ENCODE measurements at regions not wholly inside any gene's neighbourhood (a gene's known extent, or its start where the extent isn't known, plus 50 kb on each side); places are given as distances from the start of the nearest gene placed in this dataset.

GRCh38 chr11:122355968-122356367 is 240.0 kb upstream of the BLID start:
- Histone ChIP-seq H3K27me3 (ENCODE audit: low read length) (no peaks in the 10 kb centered on the region), H3K9me3 (ENCODE audit: low read length) (no peaks in the 10 kb centered on the region), H3K9ac (ENCODE audit: low read length) (no peak overlapping the region), H3K4me2 (ENCODE audit: low read depth, low read length, poor library complexity, severe bottlenecking) (no peak overlapping the region), H3K4me3 (ENCODE audit: low read length) (no peak overlapping the region), H3K79me2 (ENCODE audit: low read length) (no peaks in the 10 kb centered on the region), H3K36me3 (ENCODE audit: insufficient read depth, low read length) (no peaks in the 10 kb centered on the region), H3K27ac (ENCODE audit: low read length) (no peak overlapping the region), H3K9me2 (replicated peaks; ENCODE audit: insufficient read depth, low read length) (no peaks in the 10 kb centered on the region), H4K20me1 (ENCODE audit: insufficient read depth, low read depth, low read length) (no peaks in the 10 kb centered on the region), H3K4me1 (ENCODE audit: low read length) (no peaks in the 10 kb centered on the region), H2AFZ (ENCODE audit: low read length) (no peak overlapping the region)
- DNase-seq: no peak

GRCh38 chr11:122354025-122354697 is 238.1 kb upstream of the BLID start:
- DNase-seq: no peak
- no peaks in the 10 kb centered on the region for H3K79me2 ChIP-seq (ENCODE audit: low read length)
- H3K9me3 ChIP-seq (ENCODE audit: low read length): no peaks in the 10 kb centered on the region
- no peak overlapping the region for H3K9ac ChIP-seq (ENCODE audit: low read length)
- H2AFZ ChIP-seq (ENCODE audit: low read length): no peak overlapping the region
- H3K27me3 ChIP-seq (ENCODE audit: low read length): no peaks in the 10 kb centered on the region
- no peaks in the 10 kb centered on the region for H4K20me1 ChIP-seq (ENCODE audit: insufficient read depth, low read depth, low read length)
- no peak overlapping the region for H3K4me3 ChIP-seq (ENCODE audit: low read length)
- H3K9me2 ChIP-seq (replicated peaks; ENCODE audit: insufficient read depth, low read length): no peaks in the 10 kb centered on the region
- H3K4me1 ChIP-seq (ENCODE audit: low read length): no peaks in the 10 kb centered on the region
- H3K4me2 ChIP-seq (ENCODE audit: low read depth, low read length, poor library complexity, severe bottlenecking): no peak overlapping the region
- H3K27ac ChIP-seq (ENCODE audit: low read length): no peak overlapping the region
- H3K36me3 ChIP-seq (ENCODE audit: insufficient read depth, low read length): no peaks in the 10 kb centered on the region

- H3K27me3 ChIP-seq (ENCODE audit: low read length): no peaks in the 10 kb centered on the region
- H3K4me3 ChIP-seq (ENCODE audit: low read length): no peak overlapping the region
- DNase-seq: no peak
- no peaks in the 10 kb centered on the region for H4K20me1 ChIP-seq (ENCODE audit: insufficient read depth, low read depth, low read length)
- no peaks in the 10 kb centered on the region for H3K9me3 ChIP-seq (ENCODE audit: low read length)
- H3K4me1 ChIP-seq (ENCODE audit: low read length): no peaks in the 10 kb centered on the region
- H3K9me2 ChIP-seq (replicated peaks; ENCODE audit: insufficient read depth, low read length): no peaks in the 10 kb centered on the region
- no peaks in the 10 kb centered on the region for H3K36me3 ChIP-seq (ENCODE audit: insufficient read depth, low read length)
- no peak overlapping the region for H3K9ac ChIP-seq (ENCODE audit: low read length)
- H3K4me2 ChIP-seq (ENCODE audit: low read depth, low read length, poor library complexity, severe bottlenecking): no peak overlapping the region
- no peak overlapping the region for H3K27ac ChIP-seq (ENCODE audit: low read length)
- H2AFZ ChIP-seq (ENCODE audit: low read length): no peak overlapping the region
- no peaks in the 10 kb centered on the region for H3K79me2 ChIP-seq (ENCODE audit: low read length)
These were observed 237.5 kb upstream of the BLID start for GRCh38 chr11:122353561-122353960.

GRCh38 chr11:122348659-122349409 is 232.8 kb upstream of the BLID start:
- Histone ChIP-seq H3K27ac (ENCODE audit: low read length) (no peak overlapping the region), H3K79me2 (ENCODE audit: low read length) (no peaks in the 10 kb centered on the region), H3K4me1 (ENCODE audit: low read length) (no peaks in the 10 kb centered on the region), H3K9ac (ENCODE audit: low read length) (no peak overlapping the region), H4K20me1 (ENCODE audit: insufficient read depth, low read depth, low read length) (no peaks in the 10 kb centered on the region), H2AFZ (ENCODE audit: low read length) (no peak overlapping the region), H3K36me3 (ENCODE audit: insufficient read depth, low read length) (no peaks in the 10 kb centered on the region), H3K9me3 (ENCODE audit: low read length) (no peaks in the 10 kb centered on the region), H3K27me3 (ENCODE audit: low read length) (no peaks in the 10 kb centered on the region), H3K4me2 (ENCODE audit: low read depth, low read length, poor library complexity, severe bottlenecking) (no peak overlapping the region), H3K4me3 (ENCODE audit: low read length) (no peak overlapping the region), H3K9me2 (replicated peaks; ENCODE audit: insufficient read depth, low read length) (no peaks in the 10 kb centered on the region)
- DNase-seq: no peak

- Histone ChIP-seq H3K27ac (ENCODE audit: low read length) (no peak overlapping the region), H3K9me2 (replicated peaks; ENCODE audit: insufficient read depth, low read length) (no peaks in the 10 kb centered on the region), H2AFZ (ENCODE audit: low read length) (no peak overlapping the region), H3K79me2 (ENCODE audit: low read length) (no peaks in the 10 kb centered on the region), H3K4me2 (ENCODE audit: low read depth, low read length, poor library complexity, severe bottlenecking) (no peak overlapping the region), H4K20me1 (ENCODE audit: insufficient read depth, low read depth, low read length) (no peaks in the 10 kb centered on the region), H3K36me3 (ENCODE audit: insufficient read depth, low read length) (no peaks in the 10 kb centered on the region), H3K9me3 (ENCODE audit: low read length) (no peaks in the 10 kb centered on the region), H3K4me1 (ENCODE audit: low read length) (no peaks in the 10 kb centered on the region), H3K27me3 (ENCODE audit: low read length) (no peaks in the 10 kb centered on the region), H3K9ac (ENCODE audit: low read length) (no peak overlapping the region), H3K4me3 (ENCODE audit: low read length) (no peak overlapping the region)
- DNase-seq: no peak
These were observed 230.0 kb upstream of the BLID start for GRCh38 chr11:122346006-122346405.

- no peaks in the 10 kb centered on the region for H3K79me2 ChIP-seq (ENCODE audit: low read length)
- no peak for DNase-seq
- no peak overlapping the region for H2AFZ ChIP-seq (ENCODE audit: low read length)
These were observed 229.6 kb upstream of the BLID start for GRCh38 chr11:122345586-122345985.

GRCh38 chr11:122344215-122344614 is 228.2 kb upstream of the BLID start:
- H3K79me2 ChIP-seq (ENCODE audit: low read length): no peaks in the 10 kb centered on the region
- H3K9ac ChIP-seq (ENCODE audit: low read length): no peak overlapping the region
- H3K4me1 ChIP-seq (ENCODE audit: low read length): no peaks in the 10 kb centered on the region
- no peaks in the 10 kb centered on the region for H3K9me3 ChIP-seq (ENCODE audit: low read length)
- DNase-seq: no peak
- H4K20me1 ChIP-seq (ENCODE audit: insufficient read depth, low read depth, low read length): no peaks in the 10 kb centered on the region
- no peaks in the 10 kb centered on the region for H3K36me3 ChIP-seq (ENCODE audit: insufficient read depth, low read length)
- H2AFZ ChIP-seq (ENCODE audit: low read length): no peak overlapping the region
- H3K4me3 ChIP-seq (ENCODE audit: low read length): no peak overlapping the region
- H3K27me3 ChIP-seq (ENCODE audit: low read length): no peaks in the 10 kb centered on the region
- H3K9me2 ChIP-seq (replicated peaks; ENCODE audit: insufficient read depth, low read length): no peaks in the 10 kb centered on the region
- H3K27ac ChIP-seq (ENCODE audit: low read length): no peak overlapping the region
- H3K4me2 ChIP-seq (ENCODE audit: low read depth, low read length, poor library complexity, severe bottlenecking): no peak overlapping the region

More at GRCh38 chr11:122345586-122345985, 229.6 kb upstream of the BLID start:
- Histone ChIP-seq H3K4me1 (ENCODE audit: low read length) (no peaks in the 10 kb centered on the region), H3K36me3 (ENCODE audit: insufficient read depth, low read length) (no peaks in the 10 kb centered on the region), H3K4me2 (ENCODE audit: low read depth, low read length, poor library complexity, severe bottlenecking) (no peak overlapping the region), H3K4me3 (ENCODE audit: low read length) (no peak overlapping the region), H3K27me3 (ENCODE audit: low read length) (no peaks in the 10 kb centered on the region), H4K20me1 (ENCODE audit: insufficient read depth, low read depth, low read length) (no peaks in the 10 kb centered on the region), H3K27ac (ENCODE audit: low read length) (no peak overlapping the region), H3K9ac (ENCODE audit: low read length) (no peak overlapping the region), H3K9me3 (ENCODE audit: low read length) (no peaks in the 10 kb centered on the region), H3K9me2 (replicated peaks; ENCODE audit: insufficient read depth, low read length) (no peaks in the 10 kb centered on the region)

- Histone ChIP-seq H3K79me2 (ENCODE audit: low read length) (no peaks in the 10 kb centered on the region), H2AFZ (ENCODE audit: low read length) (no peak overlapping the region), H3K9me2 (replicated peaks; ENCODE audit: insufficient read depth, low read length) (no peaks in the 10 kb centered on the region), H3K9me3 (ENCODE audit: low read length) (no peaks in the 10 kb centered on the region), H3K4me1 (ENCODE audit: low read length) (no peaks in the 10 kb centered on the region), H3K27ac (ENCODE audit: low read length) (no peak overlapping the region), H3K4me3 (ENCODE audit: low read length) (no peak overlapping the region), H3K27me3 (ENCODE audit: low read length) (no peaks in the 10 kb centered on the region), H3K9ac (ENCODE audit: low read length) (no peak overlapping the region), H3K36me3 (ENCODE audit: insufficient read depth, low read length) (no peaks in the 10 kb centered on the region), H3K4me2 (ENCODE audit: low read depth, low read length, poor library complexity, severe bottlenecking) (no peak overlapping the region), H4K20me1 (ENCODE audit: insufficient read depth, low read depth, low read length) (no peaks in the 10 kb centered on the region)
- DNase-seq: no peak
These were observed 227.2 kb upstream of the BLID start for GRCh38 chr11:122343210-122343609.

All from Karpas-422 (cell line).